ENCODE measurements at regions not wholly inside any gene's neighbourhood (a gene's known extent, or its start where the extent isn't known, plus 50 kb on each side); places are given as distances from the start of the nearest gene placed in this dataset.

GRCh38 chr2:215590010-215590745 is 154.3 kb upstream of the FN1 start:
- Histone ChIP-seq H4K20me1 (ENCODE audit: control insufficient read depth, insufficient read depth, low read depth, low read length) (no peaks in the 10 kb centered on the region), H3K36me3 (ENCODE audit: control insufficient read depth, low read length) (no peaks in the 10 kb centered on the region), H3K4me3 (ENCODE audit: low read length) (no peak overlapping the region), H3K79me2 (ENCODE audit: control insufficient read depth, low read length) (no peaks in the 10 kb centered on the region), H3K27me3 (ENCODE audit: control insufficient read depth, low read length) (no peaks in the 10 kb centered on the region), H3F3A (ENCODE audit: control insufficient read depth, insufficient read depth) (no peaks in the 10 kb centered on the region), H3K4me2 (ENCODE audit: low read length) (no peak overlapping the region), H3K4me1 (ENCODE audit: control insufficient read depth, low read length) (no peaks in the 10 kb centered on the region), H3K9me3 (ENCODE audit: control insufficient read depth, insufficient read depth, low read length) (no peaks in the 10 kb centered on the region), H3K9me2 (replicated peaks; ENCODE audit: control insufficient read depth, low read length) (no peaks in the 10 kb centered on the region), H3K27ac (ENCODE audit: low read depth, low read length) (no peak overlapping the region)
- no peak for TF ChIP-seq EZH2phosphoT487 (IDR thresholded peaks at IDR 0.05; ENCODE audit: borderline replicate concordance, low read length)
- TF ChIP-seq, protein P1, sequence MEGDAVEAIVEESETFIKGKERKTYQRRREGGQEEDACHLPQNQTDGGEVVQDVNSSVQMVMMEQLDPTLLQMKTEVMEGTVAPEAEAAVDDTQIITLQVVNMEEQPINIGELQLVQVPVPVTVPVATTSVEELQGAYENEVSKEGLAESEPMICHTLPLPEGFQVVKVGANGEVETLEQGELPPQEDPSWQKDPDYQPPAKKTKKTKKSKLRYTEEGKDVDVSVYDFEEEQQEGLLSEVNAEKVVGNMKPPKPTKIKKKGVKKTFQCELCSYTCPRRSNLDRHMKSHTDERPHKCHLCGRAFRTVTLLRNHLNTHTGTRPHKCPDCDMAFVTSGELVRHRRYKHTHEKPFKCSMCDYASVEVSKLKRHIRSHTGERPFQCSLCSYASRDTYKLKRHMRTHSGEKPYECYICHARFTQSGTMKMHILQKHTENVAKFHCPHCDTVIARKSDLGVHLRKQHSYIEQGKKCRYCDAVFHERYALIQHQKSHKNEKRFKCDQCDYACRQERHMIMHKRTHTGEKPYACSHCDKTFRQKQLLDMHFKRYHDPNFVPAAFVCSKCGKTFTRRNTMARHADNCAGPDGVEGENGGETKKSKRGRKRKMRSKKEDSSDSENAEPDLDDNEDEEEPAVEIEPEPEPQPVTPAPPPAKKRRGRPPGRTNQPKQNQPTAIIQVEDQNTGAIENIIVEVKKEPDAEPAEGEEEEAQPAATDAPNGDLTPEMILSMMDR (IDR thresholded peaks at IDR 0.05; ENCODE audit: low read depth, low read length, poor library complexity, severe bottlenecking): no peak

GRCh38 chr2:215583881-215584280 is 148.0 kb upstream of the FN1 start:
- Histone ChIP-seq H4K20me1 (ENCODE audit: control insufficient read depth, insufficient read depth, low read depth, low read length) (no peaks in the 10 kb centered on the region), H3K36me3 (ENCODE audit: control insufficient read depth, low read length) (no peaks in the 10 kb centered on the region)

GRCh38 chr2:215579809-215580208 is 143.9 kb upstream of the FN1 start:
- Histone ChIP-seq H3K9me2 (replicated peaks; ENCODE audit: control insufficient read depth, low read length) (no peaks in the 10 kb centered on the region), H3K4me3 (ENCODE audit: low read length) (no peak overlapping the region), H3K9me3 (ENCODE audit: control insufficient read depth, insufficient read depth, low read length) (no peaks in the 10 kb centered on the region), H4K20me1 (ENCODE audit: control insufficient read depth, insufficient read depth, low read depth, low read length) (no peaks in the 10 kb centered on the region), H3K27ac (ENCODE audit: low read depth, low read length) (no peak overlapping the region), H3K36me3 (ENCODE audit: control insufficient read depth, low read length) (no peaks in the 10 kb centered on the region), H3K4me2 (ENCODE audit: low read length) (no peak overlapping the region), H3K79me2 (ENCODE audit: control insufficient read depth, low read length) (no peaks in the 10 kb centered on the region), H3F3A (ENCODE audit: control insufficient read depth, insufficient read depth) (no peaks in the 10 kb centered on the region), H3K4me1 (ENCODE audit: control insufficient read depth, low read length) (no peaks in the 10 kb centered on the region), H3K27me3 (ENCODE audit: control insufficient read depth, low read length) (no peaks in the 10 kb centered on the region)
- TF ChIP-seq, protein P1 (IDR thresholded peaks at IDR 0.05; ENCODE audit: low read depth, low read length, poor library complexity, severe bottlenecking): no peak
- no peak for TF ChIP-seq EZH2phosphoT487 (IDR thresholded peaks at IDR 0.05; ENCODE audit: borderline replicate concordance, low read length)

More at GRCh38 chr2:215583881-215584280, 148.0 kb upstream of the FN1 start:
- TF ChIP-seq EZH2phosphoT487 (IDR thresholded peaks at IDR 0.05; ENCODE audit: borderline replicate concordance, low read length): no peak
- TF ChIP-seq, protein P1 (IDR thresholded peaks at IDR 0.05; ENCODE audit: low read depth, low read length, poor library complexity, severe bottlenecking): no peak
- H3K4me3 ChIP-seq (ENCODE audit: low read length): no peak overlapping the region
- H3K4me1 ChIP-seq (ENCODE audit: control insufficient read depth, low read length): no peaks in the 10 kb centered on the region
- no peak overlapping the region for H3K4me2 ChIP-seq (ENCODE audit: low read length)
- no peaks in the 10 kb centered on the region for H3K9me2 ChIP-seq (replicated peaks; ENCODE audit: control insufficient read depth, low read length)
- no peaks in the 10 kb centered on the region for H3F3A ChIP-seq (ENCODE audit: control insufficient read depth, insufficient read depth)
- H3K9me3 ChIP-seq (ENCODE audit: control insufficient read depth, insufficient read depth, low read length): no peaks in the 10 kb centered on the region
- H3K27ac ChIP-seq (ENCODE audit: low read depth, low read length): no peak overlapping the region
- no peaks in the 10 kb centered on the region for H3K27me3 ChIP-seq (ENCODE audit: control insufficient read depth, low read length)
- H3K79me2 ChIP-seq (ENCODE audit: control insufficient read depth, low read length): no peaks in the 10 kb centered on the region

All from DOHH2 (cell line).